ENCODE measurements at regions not wholly inside any gene's neighbourhood (a gene's known extent, or its start where the extent isn't known, plus 50 kb on each side); places are given as distances from the start of the nearest gene placed in this dataset.

GRCh38 chr11:70829134-70829885 lies 423.1 kb downstream of the SHANK2 start:
- Histone ChIP-seq H3K9ac (ENCODE audit: insufficient read depth, low read length) (no peak overlapping the region), H3K27ac (ENCODE audit: insufficient read depth, low read length) (no peak overlapping the region), H3K4me3 (replicated peaks in 1 of 4; ENCODE audit: control extremely low read depth in 1 of 4, insufficient read depth in 1 of 4, low read depth in 3 of 4, low read length in 4 of 4) (no peak overlapping the region), H3K27me3 (ENCODE audit: control insufficient read depth, insufficient read depth, low read length) (peaks cover 6% of the 10 kb centered on the region), H3K4me1 (ENCODE audit: control insufficient read depth, extremely low read depth, insufficient read depth, low read length) (no peaks in the 10 kb centered on the region), H3K9me3 (ENCODE audit: control insufficient read depth, insufficient read depth, low read depth, low read length) (no peaks in the 10 kb centered on the region), H2AFZ (ENCODE audit: low read length) (no peak overlapping the region), H3K79me2 (ENCODE audit: control insufficient read depth, insufficient read depth, low read length) (no peaks in the 10 kb centered on the region), H3K4me2 (ENCODE audit: extremely low read depth, insufficient read depth, low read length) (no peak overlapping the region), H3K36me3 (ENCODE audit: control insufficient read depth, insufficient read depth, low read length) (no peaks in the 10 kb centered on the region), H4K20me1 (ENCODE audit: control insufficient read depth, extremely low read depth, insufficient read depth, low read length) (no peaks in the 10 kb centered on the region)
- no peak for DNase-seq (ENCODE audit: low read depth in 2 of 2)
- no peak for TF ChIP-seq EZH2 (IDR thresholded peaks at IDR 0.05; ENCODE audit: low read length, missing control alignments)
- TF ChIP-seq CTCF (conservative IDR thresholded peaks at IDR 0.05 in 1 of 2, IDR thresholded peaks at IDR 0.05 in 1 of 2; ENCODE audit: low read depth in 1 of 2, low read length in 2 of 2) = no peak

- Histone ChIP-seq H2AFZ (ENCODE audit: low read length) (no peak overlapping the region), H3K79me2 (ENCODE audit: control insufficient read depth, insufficient read depth, low read length) (no peaks in the 10 kb centered on the region), H3K9me3 (ENCODE audit: control insufficient read depth, insufficient read depth, low read depth, low read length) (no peaks in the 10 kb centered on the region), H3K27ac (ENCODE audit: insufficient read depth, low read length) (no peak overlapping the region), H3K36me3 (ENCODE audit: control insufficient read depth, insufficient read depth, low read length) (no peaks in the 10 kb centered on the region), H3K4me1 (ENCODE audit: control insufficient read depth, extremely low read depth, insufficient read depth, low read length) (no peaks in the 10 kb centered on the region), H3K9ac (ENCODE audit: insufficient read depth, low read length) (no peak overlapping the region), H3K27me3 (ENCODE audit: control insufficient read depth, insufficient read depth, low read length) (peaks cover 5% of the 10 kb centered on the region), H3K4me2 (ENCODE audit: extremely low read depth, insufficient read depth, low read length) (no peak overlapping the region), H4K20me1 (ENCODE audit: control insufficient read depth, extremely low read depth, insufficient read depth, low read length) (no peaks in the 10 kb centered on the region), H3K4me3 (replicated peaks in 1 of 4; ENCODE audit: control extremely low read depth in 1 of 4, insufficient read depth in 1 of 4, low read depth in 3 of 4, low read length in 4 of 4) (no peak overlapping the region)
- no peak for DNase-seq (ENCODE audit: low read depth in 2 of 2)
- no peak for TF ChIP-seq CTCF (conservative IDR thresholded peaks at IDR 0.05 in 1 of 2, IDR thresholded peaks at IDR 0.05 in 1 of 2; ENCODE audit: low read depth in 1 of 2, low read length in 2 of 2)
- no peak for TF ChIP-seq EZH2 (IDR thresholded peaks at IDR 0.05; ENCODE audit: low read length, missing control alignments)
Observed at GRCh38 chr11:70829886-70830272, 422.5 kb downstream of the SHANK2 start.

GRCh38 chr11:70833011-70833410 lies 419.4 kb downstream of the SHANK2 start:
- H3K4me2 ChIP-seq (ENCODE audit: extremely low read depth, insufficient read depth, low read length) = no peak overlapping the region
- H3K4me1 ChIP-seq (ENCODE audit: control insufficient read depth, extremely low read depth, insufficient read depth, low read length) = no peaks in the 10 kb centered on the region
- H3K36me3 ChIP-seq (ENCODE audit: control insufficient read depth, insufficient read depth, low read length) = no peaks in the 10 kb centered on the region
- no peak for DNase-seq (ENCODE audit: low read depth in 2 of 2)
- H3K27me3 ChIP-seq (ENCODE audit: control insufficient read depth, insufficient read depth, low read length) = no peaks in the 10 kb centered on the region
- no peaks in the 10 kb centered on the region for H4K20me1 ChIP-seq (ENCODE audit: control insufficient read depth, extremely low read depth, insufficient read depth, low read length)
- no peak overlapping the region for H3K4me3 ChIP-seq (replicated peaks in 1 of 4; ENCODE audit: control extremely low read depth in 1 of 4, insufficient read depth in 1 of 4, low read depth in 3 of 4, low read length in 4 of 4)
- no peak overlapping the region for H3K27ac ChIP-seq (ENCODE audit: insufficient read depth, low read length)
- no peak overlapping the region for H2AFZ ChIP-seq (ENCODE audit: low read length)
- TF ChIP-seq EZH2 (IDR thresholded peaks at IDR 0.05; ENCODE audit: low read length, missing control alignments) (no peak), CTCF (conservative IDR thresholded peaks at IDR 0.05 in 1 of 2, IDR thresholded peaks at IDR 0.05 in 1 of 2; ENCODE audit: low read depth in 1 of 2, low read length in 2 of 2) (no peak)
- H3K79me2 ChIP-seq (ENCODE audit: control insufficient read depth, insufficient read depth, low read length) = no peaks in the 10 kb centered on the region
- no peak overlapping the region for H3K9ac ChIP-seq (ENCODE audit: insufficient read depth, low read length)
- no peaks in the 10 kb centered on the region for H3K9me3 ChIP-seq (ENCODE audit: control insufficient read depth, insufficient read depth, low read depth, low read length)
